GM12878 (cell line): ENCODE measurements at regions not wholly inside any gene's neighbourhood (a gene's known extent, or its start where the extent isn't known, plus 50 kb on each side); places are given as distances from the start of the nearest gene placed in this dataset.

ENCODE experiments used
- ATAC-seq: fragments of 200-7000 bp; cut with Tn5 transposase; 3 replicates; pipeline ENCODE4 v1.9.1; 2020; ENCODE audit warnings: mild to moderate bottlenecking, moderate library complexity
- BruUV-seq: library from RNA; stranded (reverse); fragments of 400-500 nt; replicated peaks from 2 replicates; lab custom pipeline; 2021; lab: Mats Ljungman, UMichigan
- CTCF ChIA-PET: fragments of 300-600 bp; sonication (Branson Sonifier 250); formaldehyde crosslinking; extraction: SDS; loops from one replicate; lab custom pipeline; 2021; ENCODE audit warnings: inconsistent platforms; lab: Yijun Ruan, JAX
- POLR2A ChIA-PET: fragments of 350-600 bp; formaldehyde crosslinking; extraction: SDS; loops from one replicate; lab custom pipeline; 2021; ENCODE audit warnings: inconsistent platforms; lab: Charles Lee
- RAD21 ChIA-PET: fragments of 300-600 bp; sonication (Branson Sonifier 250); formaldehyde crosslinking; loops from one replicate; lab custom pipeline; 2023; ENCODE audit warnings: antibody characterized with exemption; ENCODE audit not compliant: unreplicated experiment; lab: Charles Lee
- SMC1A ChIA-PET: fragments of 300-600 bp; sonication (Branson Sonifier 250); formaldehyde crosslinking; loops from one replicate; lab custom pipeline; 2023; ENCODE audit not compliant: unreplicated experiment, uncharacterized antibody; lab: Charles Lee
- DNase-seq: peaks from one replicate; pipeline ENCODE4 v3.0.0-alpha.2; 2011; ENCODE audit warnings: low read depth, low spot score
- FAIRE-seq: peaks from 3 replicates; lab custom pipeline; 2011; peaks lifted over from hg19 to GRCh38; lab: Jason Lieb, UNC
- H2AFZ ChIP-seq: 2 replicates; pipeline ENCODE4 v1.6.0; 2011; ENCODE audit warnings: low read depth, low read length, control low read depth; ENCODE audit not compliant: control insufficient read depth
- H3K27ac ChIP-seq: 2 replicates; pipeline ENCODE4 v1.5.1; 2011; ENCODE audit warnings: control low read depth; ENCODE audit not compliant: control insufficient read depth, insufficient read depth
- H3K27me3 ChIP-seq, 2 experiments: replicated peaks in 1 of 2; 2 replicates each; pipeline versions ENCODE4 v1.6.0 to v1.6.1; 2011; ENCODE audit warnings: low read length in 1 of 2; ENCODE audit not compliant: control insufficient read depth in 2 of 2, insufficient read depth in 2 of 2
- H3K36me3 ChIP-seq, 2 experiments: 2 replicates each; pipeline ENCODE4 v1.5.1; 2011; ENCODE audit warnings: low read length in 1 of 2; ENCODE audit not compliant: control insufficient read depth in 2 of 2, insufficient read depth in 2 of 2
- H3K4me1 ChIP-seq: 2 replicates; pipeline ENCODE4 v1.6.1; 2011; ENCODE audit warnings: mild to moderate bottlenecking, low read length, moderate library complexity, mixed read lengths; ENCODE audit not compliant: control insufficient read depth, insufficient read depth
- H3K4me2 ChIP-seq: 2 replicates; pipeline ENCODE4 v1.6.0; 2011; ENCODE audit warnings: control low read depth; ENCODE audit not compliant: control insufficient read depth, insufficient read depth
- H3K4me3 ChIP-seq: fragments of 200-600 bp; sonication (generic); 2 replicates; pipeline ENCODE4 v1.5.1; 2016
- H3K79me2 ChIP-seq: 2 replicates; pipeline ENCODE4 v1.6.0; 2011; ENCODE audit warnings: low read length; ENCODE audit not compliant: control insufficient read depth, insufficient read depth
- H3K9ac ChIP-seq: 2 replicates; pipeline ENCODE4 v1.8.0; 2011; ENCODE audit warnings: low read length, control low read depth, mixed read lengths; ENCODE audit not compliant: control insufficient read depth, insufficient read depth
- H3K9me3 ChIP-seq: replicated peaks from 3 replicates; pipeline ENCODE4 v1.5.1; 2011; ENCODE audit warnings: mild to moderate bottlenecking, low read length; ENCODE audit not compliant: control insufficient read depth, insufficient read depth
- H4K20me1 ChIP-seq: 2 replicates; pipeline ENCODE4 v1.6.0; 2011; ENCODE audit not compliant: control insufficient read depth, insufficient read depth
- CHD4 ChIP-seq: fragments of 200-600 bp; sonication (generic); IDR thresholded peaks from 2 replicates; pipeline ENCODE4 v1.6.1; 2016; ENCODE audit warnings: mild to moderate bottlenecking
- CUX1 ChIP-seq: IDR thresholded peaks from 2 replicates; pipeline ENCODE4 v1.6.1; 2012; ENCODE audit warnings: improper control_type of control experiment, low read depth, low read length; ENCODE audit not compliant: insufficient replicate concordance
- E4F1 ChIP-seq: fragments of 450-650 bp; IDR thresholded peaks from 2 replicates; pipeline ENCODE4 v1.6.1; 2018; ENCODE audit warnings: borderline replicate concordance, mild to moderate bottlenecking; ENCODE audit not compliant: partially characterized antibody
- EGR1 ChIP-seq, 2 experiments: IDR thresholded peaks; 1 replicate in 1 of 2; 2 replicates in 1 of 2; pipeline ENCODE4 v1.6.1; 2011 to 2012; ENCODE audit warnings: low read depth in 2 of 2, low read length in 2 of 2, borderline replicate concordance in 1 of 2, mild to moderate bottlenecking in 1 of 2, moderate library complexity in 1 of 2
- ETV6 ChIP-seq, 2 experiments: fragments of 450-650 bp in 1 of 2; IDR thresholded peaks in 1 of 2; conservative IDR thresholded peaks in 1 of 2; 2 replicates each; pipeline ENCODE4 v1.6.1; 2014; ENCODE audit warnings: antibody characterized with exemption in 1 of 2, borderline replicate concordance in 1 of 2, low read depth in 1 of 2, mild to moderate bottlenecking in 1 of 2, moderate library complexity in 1 of 2
- FOXK2 ChIP-seq: fragments of 450-650 bp; IDR thresholded peaks from 2 replicates; pipeline ENCODE4 v1.6.1; 2017; ENCODE audit warnings: mild to moderate bottlenecking, moderate library complexity
- JUND ChIP-seq: IDR thresholded peaks from 2 replicates; pipeline ENCODE4 v1.6.1; 2012; ENCODE audit warnings: low read depth, mild to moderate bottlenecking, low read length, improper control_type of control experiment, moderate library complexity
- MEF2A ChIP-seq: IDR thresholded peaks from 2 replicates; pipeline ENCODE4 v1.6.1; 2011; ENCODE audit warnings: low read depth, mild to moderate bottlenecking, low read length, moderate library complexity; ENCODE audit not compliant: insufficient read depth
- MYC ChIP-seq: IDR thresholded peaks from 2 replicates; pipeline ENCODE4 v1.6.1; 2011; ENCODE audit warnings: mild to moderate bottlenecking, low read length, moderate library complexity, inconsistent platforms; ENCODE audit not compliant: insufficient read depth, insufficient replicate concordance, insufficient read length, severe bottlenecking
- NFXL1 ChIP-seq: fragments of 450-650 bp; IDR thresholded peaks from 2 replicates; pipeline ENCODE4 v1.6.1; 2017; ENCODE audit warnings: antibody characterized with exemption, mild to moderate bottlenecking, borderline replicate concordance
- RB1 ChIP-seq: fragments of 450-650 bp; formaldehyde crosslinking; IDR thresholded peaks from 2 replicates; pipeline ENCODE4 v1.6.1; 2017; ENCODE audit warnings: mild to moderate bottlenecking, borderline replicate concordance
- SREBF2 ChIP-seq: IDR thresholded peaks from 2 replicates; pipeline ENCODE4 v1.6.1; 2012; ENCODE audit warnings: mild to moderate bottlenecking, low read length
- STAT1 ChIP-seq: fragments of 450-650 bp; conservative IDR thresholded peaks from 2 replicates; pipeline ENCODE4 v1.6.1; 2014; ENCODE audit warnings: antibody characterized with exemption, mild to moderate bottlenecking
- TCF3 ChIP-seq: IDR thresholded peaks from 2 replicates; pipeline ENCODE4 v1.6.1; 2012; ENCODE audit warnings: low read depth, mild to moderate bottlenecking, low read length, borderline replicate concordance; ENCODE audit not compliant: insufficient read depth
- ZNF207 ChIP-seq: fragments of 450-650 bp; IDR thresholded peaks from 2 replicates; pipeline ENCODE4 v1.6.1; 2014; ENCODE audit warnings: antibody characterized with exemption, mild to moderate bottlenecking, borderline replicate concordance
- ZZZ3 ChIP-seq: IDR thresholded peaks from 2 replicates; pipeline ENCODE4 v1.6.1; 2011; ENCODE audit warnings: low read depth; ENCODE audit not compliant: control insufficient read depth, insufficient read length
- WGBS: methylation state at CpG from one replicate; pipeline ENCODE4 v1.1.6; 2016; ENCODE audit warnings: low lambda C conversion rate; ENCODE audit not compliant: insufficient replicate concordance, insufficient coverage; ENCODE audit errors: missing lambda C conversion rate; 5-methylcytosine and 5-hydroxymethylcytosine counted together
- in situ Hi-C: fragments of 300-500 bp; cut with MboI; formaldehyde crosslinking; loops from 9 replicates; pipeline ENCODE4 v1.14.3; 2018; ENCODE audit warnings: mixed read lengths
- intact Hi-C: fragments of 100-400 bp; cut with micrococcal nuclease; formaldehyde crosslinking; loops from one replicate; pipeline ENCODE4 v1.14.2; 2022; ENCODE audit not compliant: unreplicated experiment

- TF ChIP-seq TCF3 (no peak), CHD4 (no peak), ZZZ3 (no peak), STAT1 (no peak), ETV6 (conservative IDR thresholded peaks at IDR 0.05 in 1 of 2, IDR thresholded peaks at IDR 0.05 in 1 of 2; ENCODE audit: borderline replicate concordance in 1 of 2, low read depth in 1 of 2) (no peak), FOXK2 (no peak)
These were observed 112.5 kb upstream of the UNC5B start (continued) for GRCh38 chr10:71099731-71100361.

GRCh38 chr10:71103961-71104360 lies 108.4 kb upstream of the UNC5B start:
- no peaks in the 10 kb centered on the region for H4K20me1 ChIP-seq
- no peak overlapping the region for H3K27ac ChIP-seq
- H3K36me3 ChIP-seq = no peaks in the 10 kb centered on the region
- H3K9me3 ChIP-seq = no peaks in the 10 kb centered on the region; the same call in 2 of the 3 replicates
- H3K27me3 ChIP-seq = no peaks in the 10 kb centered on the region; a peak in 1 of 4 replicates
- no peak overlapping the region for H3K9ac ChIP-seq
- ATAC-seq (no peak), DNase-seq (no peak), FAIRE-seq (no peak)
- in situ Hi-C loops (no loop called here), intact Hi-C loops (no loop called here)
- no peak overlapping the region for H3K4me2 ChIP-seq
- no peak overlapping the region for H2AFZ ChIP-seq
- no peaks in the 10 kb centered on the region for H3K79me2 ChIP-seq
- no peak overlapping the region for H3K4me3 ChIP-seq
- no TSS peak for BruUV-seq
- no peaks in the 10 kb centered on the region for H3K4me1 ChIP-seq
- POLR2A ChIA-PET = no interaction called here
- CTCF ChIA-PET = no interaction called here
- SMC1A ChIA-PET = interaction anchor here (0.7 kb wide), 1 partner anchor 20 kb away, joined by 5 read pairs; no protein-coding TSS in a partner anchor
- 33% methylated on average over 3 of the region's 3 CpGs for WGBS
- RAD21 ChIA-PET = no interaction called here
- TF ChIP-seq NFXL1 (no peak), ZNF207 (no peak), MYC (no peak), EGR1 (IDR thresholded peaks at IDR 0.05; ENCODE audit: borderline replicate concordance in 1 of 2, low read depth in 2 of 2, low read length in 2 of 2) (no peak), JUND (no peak), MEF2A (no peak), CUX1 (no peak), RB1 (no peak), E4F1 (no peak), SREBF2 (no peak)
